AG04450 (cell line): ENCODE measurements at regions not wholly inside any gene's neighbourhood (a gene's known extent, or its start where the extent isn't known, plus 50 kb on each side); places are given as distances from the start of the nearest gene placed in this dataset.

Source experiments
- CTCF ChIA-PET: fragments of 300-600, 350-600 bp; formaldehyde crosslinking; extraction: SDS; loops from one replicate; lab custom pipeline; 2022; ENCODE audit warnings: antibody characterized with exemption, inconsistent platforms; lab: Charles Lee
- POLR2A ChIA-PET: fragments of 350-600 bp; formaldehyde crosslinking; extraction: SDS; loops from one replicate; lab custom pipeline; 2021; ENCODE audit warnings: antibody characterized with exemption, inconsistent platforms; lab: Yijun Ruan, JAX
- DNase-seq: peaks from one replicate; pipeline ENCODE4 v3.0.0-alpha.2; 2011; ENCODE audit warnings: low read depth, low spot score
- H3K27ac ChIP-seq: one replicate; pipeline ENCODE4 v1.5.1; 2012; ENCODE audit warnings: low read depth, low read length, control low read depth
- H3K27me3 ChIP-seq: one replicate; pipeline ENCODE4 v1.6.0; 2012; ENCODE audit warnings: low read length; ENCODE audit not compliant: control insufficient read depth, insufficient read depth
- H3K4me3 ChIP-seq: 2 replicates; pipeline ENCODE4 v1.5.1; 2011; ENCODE audit warnings: mild to moderate bottlenecking, low read depth, low read length, control low read depth
- H3K9me3 ChIP-seq: 2 replicates; pipeline ENCODE4 v1.5.1; 2012; ENCODE audit warnings: low read length; ENCODE audit not compliant: control insufficient read depth, insufficient read depth
- CTCF ChIP-seq: IDR thresholded peaks from 2 replicates; pipeline ENCODE4 v1.5.1; 2011; ENCODE audit warnings: low read depth, low read length, control low read depth, inconsistent platforms

- H3K4me3 ChIP-seq: no peak overlapping the region
- peak overlapping the region; percentile 52 for H3K27ac ChIP-seq
- POLR2A ChIA-PET: no interaction called here
- no peak for TF ChIP-seq CTCF
- H3K27me3 ChIP-seq: no peaks in the 10 kb centered on the region
- CTCF ChIA-PET: interaction anchor here (1.1 to 1.3 kb wide), 2 partner anchors 171 to 382 kb away, joined by 3 read pairs; no protein-coding TSS in a partner anchor
- no peak for DNase-seq
- H3K9me3 ChIP-seq: no peaks in the 10 kb centered on the region
These were observed 66.5 kb upstream of the TNS3 start for GRCh38 chr7:47648275-47648925.

- Histone ChIP-seq H3K4me3 (no peak overlapping the region), H3K27me3 (no peaks in the 10 kb centered on the region), H3K9me3 (peaks cover 4% of the 10 kb centered on the region; the same call in 1 of the 2 replicates), H3K27ac (no peak overlapping the region)
- ChIA-PET CTCF (interaction anchor here (1.1 to 1.3 kb wide), 2 partner anchors 172 to 382 kb away, joined by 3 read pairs; no protein-coding TSS in a partner anchor), POLR2A (no interaction called here)
- no peak for TF ChIP-seq CTCF
- DNase-seq: no peak
These were observed 66.0 kb upstream of the TNS3 start for GRCh38 chr7:47647918-47648250.

- DNase-seq: no peak
- no peak for TF ChIP-seq CTCF
- POLR2A ChIA-PET: no interaction called here
- Histone ChIP-seq H3K27ac (no peak overlapping the region), H3K9me3 (peaks cover 4% of the 10 kb centered on the region; the same call in 1 of the 2 replicates), H3K27me3 (no peaks in the 10 kb centered on the region), H3K4me3 (no peak overlapping the region)
- CTCF ChIA-PET: interaction anchor here (1.1 to 1.3 kb wide), 3 partner anchors 172 to 381 kb away, joined by 3 to 4 read pairs (median 3); no protein-coding TSS in a partner anchor
These were observed 65.4 kb upstream of the TNS3 start for GRCh38 chr7:47647181-47647917.

GRCh38 chr7:47643716-47644400, 61.9 kb upstream of the TNS3 start:
- TF ChIP-seq CTCF: no peak
- CTCF ChIA-PET: no interaction called here
- POLR2A ChIA-PET: interaction anchor here (0.6 kb wide), 1 partner anchor 77 kb away, joined by 10 read pairs; no protein-coding TSS in a partner anchor

More at GRCh38 chr7:47643716-47644400, 61.9 kb upstream of the TNS3 start:
- Histone ChIP-seq H3K27ac (no peak overlapping the region), H3K9me3 (peaks cover 4% of the 10 kb centered on the region; the same call in 1 of the 2 replicates), H3K27me3 (no peaks in the 10 kb centered on the region), H3K4me3 (no peak overlapping the region)
- DNase-seq: no peak
